ENCODE measurements at regions not wholly inside any gene's neighbourhood (a gene's known extent, or its start where the extent isn't known, plus 50 kb on each side); places are given as distances from the start of the nearest gene placed in this dataset.

- TF ChIP-seq CTCF (IDR thresholded peaks at IDR 0.05) = no peak
- no peak for TF ChIP-seq POLR2A (IDR thresholded peaks at IDR 0.05)
Measured at GRCh38 chr3:27889745-27890144, 167.6 kb upstream of the EOMES start.

All from prostate gland (tissue), 2 donors.